ENCODE measurements at regions not wholly inside any gene's neighbourhood (a gene's known extent, or its start where the extent isn't known, plus 50 kb on each side); places are given as distances from the start of the nearest gene placed in this dataset.

- H3K4me3 ChIP-seq (ENCODE audit: low read depth, low read length), result no peak overlapping the region
- TF ChIP-seq, protein P1, sequence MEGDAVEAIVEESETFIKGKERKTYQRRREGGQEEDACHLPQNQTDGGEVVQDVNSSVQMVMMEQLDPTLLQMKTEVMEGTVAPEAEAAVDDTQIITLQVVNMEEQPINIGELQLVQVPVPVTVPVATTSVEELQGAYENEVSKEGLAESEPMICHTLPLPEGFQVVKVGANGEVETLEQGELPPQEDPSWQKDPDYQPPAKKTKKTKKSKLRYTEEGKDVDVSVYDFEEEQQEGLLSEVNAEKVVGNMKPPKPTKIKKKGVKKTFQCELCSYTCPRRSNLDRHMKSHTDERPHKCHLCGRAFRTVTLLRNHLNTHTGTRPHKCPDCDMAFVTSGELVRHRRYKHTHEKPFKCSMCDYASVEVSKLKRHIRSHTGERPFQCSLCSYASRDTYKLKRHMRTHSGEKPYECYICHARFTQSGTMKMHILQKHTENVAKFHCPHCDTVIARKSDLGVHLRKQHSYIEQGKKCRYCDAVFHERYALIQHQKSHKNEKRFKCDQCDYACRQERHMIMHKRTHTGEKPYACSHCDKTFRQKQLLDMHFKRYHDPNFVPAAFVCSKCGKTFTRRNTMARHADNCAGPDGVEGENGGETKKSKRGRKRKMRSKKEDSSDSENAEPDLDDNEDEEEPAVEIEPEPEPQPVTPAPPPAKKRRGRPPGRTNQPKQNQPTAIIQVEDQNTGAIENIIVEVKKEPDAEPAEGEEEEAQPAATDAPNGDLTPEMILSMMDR (IDR thresholded peaks at IDR 0.05; ENCODE audit: low read depth, low read length), result no peak
- H3K4me1 ChIP-seq, result peaks cover 8% of the 10 kb centered on the region; the same call in 1 of the 2 replicates
- H3K36me3 ChIP-seq, result no peaks in the 10 kb centered on the region
- DNase-seq, result no peak
- H3K27me3 ChIP-seq, result no peaks in the 10 kb centered on the region
- no peaks in the 10 kb centered on the region for H3K9me3 ChIP-seq
Measured at GRCh38 chr2:160940271-160940670, 220.0 kb upstream of the TANK start.

GRCh38 chr2:160940699-160941098 lies 219.5 kb upstream of the TANK start:
- no peak for DNase-seq
- Histone ChIP-seq H3K36me3 (no peaks in the 10 kb centered on the region), H3K9me3 (no peaks in the 10 kb centered on the region), H3K4me1 (peaks cover 8% of the 10 kb centered on the region; the same call in 1 of the 2 replicates), H3K27me3 (no peaks in the 10 kb centered on the region), H3K4me3 (ENCODE audit: low read depth, low read length) (no peak overlapping the region)
- TF ChIP-seq, protein P1 (IDR thresholded peaks at IDR 0.05; ENCODE audit: low read depth, low read length), result no peak

DNA sequence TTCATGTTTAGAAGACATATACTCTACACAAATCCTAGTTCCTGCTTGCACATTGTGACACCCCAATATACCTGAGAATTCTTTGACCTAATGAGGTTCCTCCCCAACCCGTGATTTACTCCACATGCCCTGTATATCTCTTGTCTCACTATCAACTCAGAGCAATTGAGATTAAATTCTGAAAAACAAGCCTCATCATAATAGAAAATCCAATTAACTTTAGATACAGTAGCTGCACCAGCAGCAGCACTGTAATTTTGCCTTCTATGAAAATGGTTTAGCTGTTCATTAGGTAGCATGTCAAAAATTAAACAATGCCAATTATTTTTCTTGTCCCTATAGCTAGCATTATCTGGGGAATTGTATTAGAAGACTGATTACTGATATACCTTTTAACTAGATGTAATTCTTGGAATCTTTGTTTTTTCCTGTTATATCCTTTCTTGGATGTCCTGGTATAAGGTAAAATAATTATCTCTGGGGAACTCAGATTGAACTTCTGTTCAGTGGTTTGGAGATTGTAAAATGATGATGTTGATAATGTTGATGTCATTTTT lies 218.9 kb upstream of the TANK start:
- no peak overlapping the region for H3K4me3 ChIP-seq (ENCODE audit: low read depth, low read length)
- no peaks in the 10 kb centered on the region for H3K9me3 ChIP-seq
- TF ChIP-seq, protein P1 (IDR thresholded peaks at IDR 0.05; ENCODE audit: low read depth, low read length), result no peak
- no peaks in the 10 kb centered on the region for H3K36me3 ChIP-seq
- no peak for DNase-seq
- H3K27me3 ChIP-seq, result no peaks in the 10 kb centered on the region
- H3K4me1 ChIP-seq, result peaks cover 8% of the 10 kb centered on the region; the same call in 1 of the 2 replicates

GRCh38 chr2:160942476-160943142 lies 217.6 kb upstream of the TANK start:
- Histone ChIP-seq H3K36me3 (no peaks in the 10 kb centered on the region), H3K4me3 (ENCODE audit: low read depth, low read length) (no peak overlapping the region), H3K4me1 (peaks cover 8% of the 10 kb centered on the region; the same call in 1 of the 2 replicates), H3K27me3 (no peaks in the 10 kb centered on the region), H3K9me3 (no peaks in the 10 kb centered on the region)
- TF ChIP-seq, protein P1 (IDR thresholded peaks at IDR 0.05; ENCODE audit: low read depth, low read length), result no peak
- DNase-seq, result no peak

DNA sequence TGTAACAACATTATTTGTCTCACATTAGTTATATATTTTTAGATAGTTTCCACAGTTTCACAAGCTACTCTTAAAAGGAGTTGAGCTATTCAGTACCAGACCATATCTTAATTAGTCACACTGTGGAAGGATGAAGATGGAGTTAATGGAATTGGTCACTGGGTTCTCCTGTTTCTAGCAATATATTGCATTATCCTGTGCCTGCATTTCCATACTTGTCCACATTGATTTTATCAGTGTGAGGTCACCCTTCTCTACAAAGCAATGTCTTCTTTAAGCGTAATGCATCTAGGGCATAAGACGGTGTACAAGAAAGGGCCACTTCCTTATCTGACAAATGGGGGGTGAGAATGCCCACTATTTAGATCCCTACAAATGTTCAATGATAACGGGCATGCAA lies 216.8 kb upstream of the TANK start:
- no peaks in the 10 kb centered on the region for H3K27me3 ChIP-seq
- H3K9me3 ChIP-seq, result no peaks in the 10 kb centered on the region
- H3K4me1 ChIP-seq, result peaks cover 8% of the 10 kb centered on the region; the same call in 1 of the 2 replicates
- H3K36me3 ChIP-seq, result no peaks in the 10 kb centered on the region
- TF ChIP-seq, protein P1 (IDR thresholded peaks at IDR 0.05; ENCODE audit: low read depth, low read length), result no peak
- no peak for DNase-seq
- H3K4me3 ChIP-seq (ENCODE audit: low read depth, low read length), result no peak overlapping the region

All from BE2C (cell line).